HEK293 (cell line): ENCODE measurements at regions not wholly inside any gene's neighbourhood (a gene's known extent, or its start where the extent isn't known, plus 50 kb on each side); places are given as distances from the start of the nearest gene placed in this dataset.
"Not testable (repeated sequence)": the region's sequence is repeated elsewhere in the genome, so short reads cannot be mapped to it uniquely, and the experiment has no call there.

Experiments used
- CTCF ChIP-seq: fragments of 450-650 bp; formaldehyde crosslinking; IDR thresholded peaks from 2 replicates; pipeline ENCODE4 v1.5.1; 2016; ENCODE audit warnings: missing biosample characterization, missing genetic modification characterization
- YY1 ChIP-seq: fragments of 450-650 bp; formaldehyde crosslinking; IDR thresholded peaks from 2 replicates; pipeline ENCODE4 v1.5.1; 2018; ENCODE audit warnings: missing biosample characterization, missing genetic modification characterization
- ZBTB7A ChIP-seq: fragments of 450-650 bp; formaldehyde crosslinking; IDR thresholded peaks from 2 replicates; pipeline ENCODE4 v1.5.1; 2016; ENCODE audit warnings: low read depth, missing biosample characterization, missing genetic modification characterization
- ZBTB8A ChIP-seq: fragments of 450-650 bp; formaldehyde crosslinking; IDR thresholded peaks from 2 replicates; pipeline ENCODE4 v1.5.1; 2016; ENCODE audit warnings: missing biosample characterization, missing genetic modification characterization
- ZNF274 ChIP-seq, 2 experiments: fragments of 200-500 bp in 1 of 2; fragments of 450-650 bp in 1 of 2; sonication (Bioruptor generic) in 1 of 2; formaldehyde crosslinking in 1 of 2; IDR thresholded peaks; 2 replicates each; pipeline versions ENCODE4 v1.5.1 to v1.6.1; 2014 to 2016; ENCODE audit warnings: borderline replicate concordance in 1 of 2, inconsistent platforms in 1 of 2, low read length in 1 of 2, missing biosample characterization in 1 of 2, missing genetic modification characterization in 1 of 2
- ZNF350 ChIP-seq: fragments of 450-650 bp; formaldehyde crosslinking; IDR thresholded peaks from 2 replicates; pipeline ENCODE4 v1.5.0; 2017; ENCODE audit warnings: missing biosample characterization, mild to moderate bottlenecking, missing genetic modification characterization
- ZNF449 ChIP-seq: fragments of 450-650 bp; formaldehyde crosslinking; IDR thresholded peaks from 2 replicates; pipeline ENCODE4 v1.5.1; 2017; ENCODE audit warnings: missing biosample characterization, mild to moderate bottlenecking, missing genetic modification characterization, moderate library complexity
- ZNF560 ChIP-seq: fragments of 450-650 bp; formaldehyde crosslinking; IDR thresholded peaks from 2 replicates; pipeline ENCODE4 v1.5.1; 2017; ENCODE audit warnings: missing biosample characterization, missing genetic modification characterization, borderline replicate concordance

GRCh38 chr20:29066341-29066740, 2191.1 kb upstream of the DEFB115 start:
- TF ChIP-seq ZNF449 (tag by site-specific recombination); ZBTB7A (tag by site-specific recombination); ZBTB8A (tag by site-specific recombination); CTCF; ZNF560 (tag by site-specific recombination); ZNF350 (tag by site-specific recombination); YY1 (tag by site-specific recombination); ZNF274 (IDR thresholded peaks at IDR 0.05; ENCODE audit: low read length); ZNF274 (tag by site-specific recombination; IDR thresholded peaks at IDR 0.05; ENCODE audit: borderline replicate concordance): not testable (repeated sequence)
